Ascending aorta (tissue), 2 donors: ENCODE measurements at regions not wholly inside any gene's neighbourhood (a gene's known extent, or its start where the extent isn't known, plus 50 kb on each side); places are given as distances from the start of the nearest gene placed in this dataset.
"Not testable (repeated sequence)": the region's sequence is repeated elsewhere in the genome, so short reads cannot be mapped to it uniquely, and the experiment has no call there.

Source experiments
- DNase-seq, 2 donors: peaks; one replicate each; pipeline ENCODE4 v3.0.0-alpha.2; 2019; ENCODE audit warnings: low spot score in 2 of 2
- H3K27ac ChIP-seq, 2 donors: fragments of 200-600 bp; sonication (generic); one replicate each; pipeline ENCODE4 v1.5.1; 2016 to 2017; ENCODE audit warnings: mild to moderate bottlenecking in 1 of 2
- H3K27me3 ChIP-seq: fragments of 200-600 bp; sonication (generic); one replicate; pipeline ENCODE4 v1.5.1; 2017
- H3K36me3 ChIP-seq, 2 donors: fragments of 200-600 bp; sonication (generic); one replicate each; pipeline ENCODE4 v1.5.1; 2016
- H3K4me1 ChIP-seq, 2 donors: fragments of 200-600 bp; sonication (generic); one replicate each; pipeline ENCODE4 v1.5.1; 2016 to 2017; ENCODE audit warnings: mild to moderate bottlenecking in 1 of 2
- H3K4me3 ChIP-seq, 2 donors: fragments of 200-600 bp; sonication (generic); one replicate each; pipeline ENCODE4 v1.5.1; 2016 to 2017; ENCODE audit warnings: mild to moderate bottlenecking in 1 of 2
- H3K9me3 ChIP-seq, 2 donors: fragments of 200-600 bp; sonication (generic); one replicate each; pipeline ENCODE4 v1.5.1; 2016
- intact Hi-C: fragments of 100-400 bp; cut with DNase I; formaldehyde crosslinking; loops from one replicate; pipeline ENCODE4 v1.15.1; 2023
- TF ChIP-seq, protein P1 (sequence below), 3 experiments: fragments of 200-600 bp in 2 of 3; fragments of 450-650 bp in 1 of 3; sonication (generic) in 2 of 3; IDR thresholded peaks; one replicate each; pipeline ENCODE4 v1.5.1; 2016 to 2019; ENCODE audit warnings: antibody characterized with exemption in 3 of 3, mild to moderate bottlenecking in 1 of 3, moderate library complexity in 1 of 3

DNA sequence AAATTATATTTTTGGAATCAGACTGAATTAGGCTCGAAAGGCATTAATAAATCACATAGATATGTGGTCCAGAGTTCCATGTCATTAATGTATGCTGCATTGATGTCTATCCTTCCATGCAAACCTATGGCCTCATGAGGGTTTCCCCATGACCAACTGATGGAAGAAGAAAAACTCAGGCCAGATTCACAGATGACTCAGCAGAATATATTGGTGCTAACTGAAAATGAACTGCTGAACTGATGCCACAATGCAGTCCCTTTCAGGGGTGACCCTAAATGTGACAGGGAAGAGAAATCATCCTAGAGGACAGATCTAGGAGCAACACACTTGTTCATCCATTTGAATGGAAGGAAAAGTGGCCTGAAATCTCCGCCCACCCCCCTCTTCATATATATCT lies 110.5 kb upstream of the KCND3 start:
- DNase-seq, result no peak
- H3K27me3 ChIP-seq, result no peaks in the 10 kb centered on the region
- intact Hi-C loops, result no loop called here

DNA sequence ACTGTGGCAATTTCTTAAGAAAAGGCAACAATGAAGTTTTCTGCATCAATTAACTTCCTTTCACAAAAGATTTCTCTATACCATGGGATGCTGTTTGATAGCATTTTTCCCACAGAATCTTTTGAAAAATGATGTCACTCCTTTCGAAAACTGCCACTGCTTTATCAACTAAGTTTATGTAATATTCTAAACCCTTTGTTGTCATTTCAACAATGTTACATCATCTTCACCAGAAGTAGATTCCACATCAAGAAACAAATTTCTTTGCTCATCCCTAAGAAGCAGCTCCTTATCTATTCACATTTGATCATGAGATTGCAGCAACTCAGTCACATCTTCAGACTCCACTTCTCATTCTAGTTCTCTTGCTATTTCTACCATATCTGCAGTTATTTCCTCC lies 116.1 kb upstream of the KCND3 start:
- TF ChIP-seq, protein P1, sequence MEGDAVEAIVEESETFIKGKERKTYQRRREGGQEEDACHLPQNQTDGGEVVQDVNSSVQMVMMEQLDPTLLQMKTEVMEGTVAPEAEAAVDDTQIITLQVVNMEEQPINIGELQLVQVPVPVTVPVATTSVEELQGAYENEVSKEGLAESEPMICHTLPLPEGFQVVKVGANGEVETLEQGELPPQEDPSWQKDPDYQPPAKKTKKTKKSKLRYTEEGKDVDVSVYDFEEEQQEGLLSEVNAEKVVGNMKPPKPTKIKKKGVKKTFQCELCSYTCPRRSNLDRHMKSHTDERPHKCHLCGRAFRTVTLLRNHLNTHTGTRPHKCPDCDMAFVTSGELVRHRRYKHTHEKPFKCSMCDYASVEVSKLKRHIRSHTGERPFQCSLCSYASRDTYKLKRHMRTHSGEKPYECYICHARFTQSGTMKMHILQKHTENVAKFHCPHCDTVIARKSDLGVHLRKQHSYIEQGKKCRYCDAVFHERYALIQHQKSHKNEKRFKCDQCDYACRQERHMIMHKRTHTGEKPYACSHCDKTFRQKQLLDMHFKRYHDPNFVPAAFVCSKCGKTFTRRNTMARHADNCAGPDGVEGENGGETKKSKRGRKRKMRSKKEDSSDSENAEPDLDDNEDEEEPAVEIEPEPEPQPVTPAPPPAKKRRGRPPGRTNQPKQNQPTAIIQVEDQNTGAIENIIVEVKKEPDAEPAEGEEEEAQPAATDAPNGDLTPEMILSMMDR (IDR thresholded peaks at IDR 0.05), result no peak
- no peaks in the 10 kb centered on the region for H3K27me3 ChIP-seq

More for the DNA sequence above, 110.5 kb upstream of the KCND3 start:
- H3K4me1 ChIP-seq, result no peaks in the 10 kb centered on the region
- H3K27ac ChIP-seq, result no peak overlapping the region
- H3K4me3 ChIP-seq, result no peak overlapping the region
- no peaks in the 10 kb centered on the region for H3K36me3 ChIP-seq
- TF ChIP-seq, protein P1 (IDR thresholded peaks at IDR 0.05), result no peak
- H3K9me3 ChIP-seq, result no peaks in the 10 kb centered on the region

DNA sequence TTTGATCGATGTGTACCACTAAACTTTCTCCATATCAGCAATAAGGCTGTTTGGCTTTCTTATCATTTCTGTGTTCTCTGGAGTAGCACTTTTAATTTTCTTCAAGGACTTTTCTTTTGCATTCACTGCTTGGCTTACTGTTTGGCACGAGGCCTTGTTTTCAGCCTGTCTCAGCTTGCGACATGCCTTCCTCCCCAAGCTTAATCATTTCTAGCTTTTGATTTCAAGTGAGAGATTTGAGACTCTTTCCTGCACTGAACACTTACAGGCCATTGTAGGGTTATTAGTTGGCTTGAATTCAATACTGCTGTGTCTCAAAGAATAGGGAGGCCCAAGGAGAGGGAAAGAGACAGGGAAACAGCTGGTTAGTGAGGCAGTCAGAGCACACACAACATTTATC lies 120.6 kb upstream of the KCND3 start:
- intact Hi-C loops, result no loop called here
- TF ChIP-seq, protein P1 (IDR thresholded peaks at IDR 0.05), result no peak
- Histone ChIP-seq H3K27me3 (no peaks in the 10 kb centered on the region), H3K27ac (no peak overlapping the region), H3K9me3 (peaks cover 0 to 7% of the 10 kb centered on the region in 2 donors), H3K36me3 (no peaks in the 10 kb centered on the region), H3K4me3 (no peak overlapping the region), H3K4me1 (no peaks in the 10 kb centered on the region)
- DNase-seq, result no peak

More for the DNA sequence above, 116.1 kb upstream of the KCND3 start:
- H3K27ac ChIP-seq, result no peak overlapping the region
- H3K9me3 ChIP-seq, result peaks cover 0 to 7% of the 10 kb centered on the region in 2 donors
- no peaks in the 10 kb centered on the region for H3K36me3 ChIP-seq
- intact Hi-C loops, result no loop called here
- no peak for DNase-seq
- H3K4me1 ChIP-seq, result no peaks in the 10 kb centered on the region
- H3K4me3 ChIP-seq, result no peak overlapping the region

DNA sequence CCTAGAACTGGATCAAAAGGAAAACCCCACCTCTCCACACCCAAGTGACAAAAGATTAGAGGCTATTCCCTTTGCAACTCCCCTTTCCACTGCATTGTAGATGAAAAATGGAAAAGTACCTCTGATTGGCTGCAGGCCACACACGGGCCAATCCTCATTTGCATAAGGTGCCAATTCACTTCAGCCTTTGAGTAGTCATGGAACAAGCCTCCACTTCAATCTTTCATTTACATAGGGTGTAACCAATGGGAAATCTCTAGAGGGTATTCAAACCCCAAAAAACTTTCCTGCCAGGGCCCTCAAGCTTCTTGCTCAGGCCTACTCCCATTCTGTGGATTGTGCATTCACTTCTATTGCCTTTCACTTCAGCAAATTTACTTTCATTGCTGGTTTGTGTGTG lies 122.3 kb upstream of the KCND3 start:
- Histone ChIP-seq H3K4me3 (no peak overlapping the region), H3K4me1 (no peaks in the 10 kb centered on the region), H3K27me3 (no peaks in the 10 kb centered on the region), H3K36me3 (no peaks in the 10 kb centered on the region), H3K27ac (no peak overlapping the region), H3K9me3 (peaks cover 0 to 5% of the 10 kb centered on the region in 2 donors)
- no peak for DNase-seq
- TF ChIP-seq, protein P1 (IDR thresholded peaks at IDR 0.05), result no peak
- intact Hi-C loops, result no loop called here

DNA sequence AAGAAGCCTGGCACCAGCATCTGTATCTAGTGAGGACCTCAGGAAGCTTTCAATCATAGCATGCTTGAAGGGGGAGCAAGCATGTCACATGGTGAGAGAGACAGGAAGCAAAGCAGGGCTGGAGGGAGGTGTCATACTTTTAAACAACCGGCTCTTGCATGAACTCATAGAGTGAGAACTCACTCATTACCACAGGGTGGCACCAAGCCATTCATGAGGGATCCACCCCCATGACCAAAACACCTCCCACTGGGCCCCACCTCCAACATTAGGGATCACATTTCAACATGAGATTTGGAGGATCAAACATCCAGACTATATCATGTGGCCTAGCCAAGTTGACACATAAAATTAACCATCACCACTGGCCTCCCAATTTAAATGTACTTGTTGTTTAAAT lies 125.1 kb upstream of the KCND3 start:
- TF ChIP-seq, protein P1 (IDR thresholded peaks at IDR 0.05), result no peak
- Histone ChIP-seq H3K9me3 (no peaks in the 10 kb centered on the region), H3K4me3 (no peak overlapping the region), H3K4me1 (no peaks in the 10 kb centered on the region), H3K36me3 (no peaks in the 10 kb centered on the region), H3K27me3 (no peaks in the 10 kb centered on the region), H3K27ac (no peak overlapping the region)
- no peak for DNase-seq
- intact Hi-C loops, result no loop called here

DNA sequence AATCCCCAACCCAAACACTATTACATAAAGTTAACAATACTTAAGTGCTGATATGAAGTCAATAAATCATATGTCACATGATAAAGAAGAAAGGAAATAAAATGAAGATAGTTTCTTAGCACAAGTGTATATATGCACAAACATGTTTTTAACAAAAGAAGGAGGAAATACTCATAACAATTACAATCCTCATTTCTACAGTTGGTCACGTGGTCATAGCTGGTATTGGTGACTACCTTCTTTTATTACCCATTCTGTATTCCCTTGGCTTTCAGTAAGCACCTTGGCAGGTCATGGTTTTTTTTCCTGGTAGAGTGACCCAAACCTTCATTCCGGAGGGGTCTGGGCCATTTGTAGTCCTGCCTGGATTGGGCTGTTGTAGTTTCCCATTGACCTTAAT lies 137.1 kb upstream of the KCND3 start:
- Histone ChIP-seq H3K36me3 (no peaks in the 10 kb centered on the region), H3K9me3 (no peaks in the 10 kb centered on the region), H3K27me3 (no peaks in the 10 kb centered on the region), H3K4me1 (no peaks in the 10 kb centered on the region), H3K27ac (no peak overlapping the region), H3K4me3 (no peak overlapping the region)
- intact Hi-C loops, result no loop called here
- TF ChIP-seq, protein P1 (IDR thresholded peaks at IDR 0.05), result no peak
- no peak for DNase-seq

DNA sequence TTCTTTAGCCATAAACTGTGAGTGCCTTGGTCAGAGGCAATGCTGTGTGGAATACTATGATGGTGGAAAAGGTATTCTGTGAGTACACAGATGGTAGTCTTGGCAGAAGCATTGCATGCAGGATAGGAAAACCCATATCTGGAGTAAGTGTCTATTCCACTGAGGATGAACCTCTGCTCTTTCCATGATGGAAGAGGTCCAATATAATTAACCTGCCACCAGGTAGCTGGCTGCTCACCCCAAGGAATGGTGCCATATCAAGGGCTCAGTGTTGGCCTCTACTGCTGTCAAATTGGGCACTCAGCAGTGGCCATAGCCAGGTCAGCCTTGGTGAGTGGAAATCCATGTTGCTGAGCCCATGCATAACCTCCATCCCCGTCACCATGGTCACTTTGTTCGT lies 138.1 kb upstream of the KCND3 start:
- H3K36me3 ChIP-seq, intact Hi-C loops, H3K27ac ChIP-seq, H3K9me3 ChIP-seq, H3K4me1 ChIP-seq, H3K4me3 ChIP-seq, DNase-seq, H3K27me3 ChIP-seq: not testable (repeated sequence)
